HG03354 (cell line): ENCODE measurements at regions not wholly inside any gene's neighbourhood (a gene's known extent, or its start where the extent isn't known, plus 50 kb on each side); places are given as distances from the start of the nearest gene placed in this dataset.
"Not testable (repeated sequence)": the region's sequence is repeated elsewhere in the genome, so short reads cannot be mapped to it uniquely, and the experiment has no call there.

Experiments
- ATAC-seq: cut with Tn5 transposase; IDR thresholded peaks from one replicate; pipeline ENCODE4 v1.9.1; 2021; ENCODE audit warnings: mild to moderate bottlenecking; ENCODE audit not compliant: unreplicated experiment, poor library complexity, severe bottlenecking

DNA sequence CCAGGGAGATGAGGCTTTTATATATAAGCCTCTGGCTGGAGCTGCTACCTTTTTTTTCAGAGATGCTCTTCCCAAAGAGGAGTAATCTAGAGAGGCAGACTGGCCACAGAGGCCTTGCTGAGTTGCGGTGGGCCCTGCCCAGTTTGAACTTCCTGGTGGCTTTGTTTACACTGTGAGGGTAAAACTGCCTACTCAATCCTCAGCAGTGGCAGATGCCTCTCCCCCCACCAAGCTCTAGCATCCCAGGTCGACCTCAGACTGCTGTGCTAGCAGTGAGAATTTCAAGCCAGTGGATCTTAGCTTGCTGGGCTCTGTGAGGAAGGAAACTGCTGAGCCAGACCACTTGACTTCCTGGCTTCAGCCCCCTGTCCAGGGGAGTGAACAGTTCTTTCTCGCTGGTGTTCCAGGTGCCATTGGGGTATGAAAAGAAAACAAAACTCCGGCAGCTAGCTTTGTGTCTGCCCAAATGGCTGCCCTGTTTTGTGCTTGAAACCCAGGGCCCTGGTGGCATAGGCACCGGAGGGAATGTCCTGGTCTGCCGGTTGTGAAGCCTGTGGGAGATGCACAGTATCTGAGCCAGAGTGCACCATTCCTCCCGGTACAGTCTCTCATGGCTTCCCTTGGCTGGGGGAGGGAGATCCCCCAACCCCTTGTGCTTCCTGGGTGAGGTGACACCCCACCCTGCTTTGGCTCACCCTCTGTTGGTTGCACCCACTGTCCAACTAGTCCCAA lies 219.5 kb upstream of the IZUMO3 start:
- no peak for ATAC-seq

DNA sequence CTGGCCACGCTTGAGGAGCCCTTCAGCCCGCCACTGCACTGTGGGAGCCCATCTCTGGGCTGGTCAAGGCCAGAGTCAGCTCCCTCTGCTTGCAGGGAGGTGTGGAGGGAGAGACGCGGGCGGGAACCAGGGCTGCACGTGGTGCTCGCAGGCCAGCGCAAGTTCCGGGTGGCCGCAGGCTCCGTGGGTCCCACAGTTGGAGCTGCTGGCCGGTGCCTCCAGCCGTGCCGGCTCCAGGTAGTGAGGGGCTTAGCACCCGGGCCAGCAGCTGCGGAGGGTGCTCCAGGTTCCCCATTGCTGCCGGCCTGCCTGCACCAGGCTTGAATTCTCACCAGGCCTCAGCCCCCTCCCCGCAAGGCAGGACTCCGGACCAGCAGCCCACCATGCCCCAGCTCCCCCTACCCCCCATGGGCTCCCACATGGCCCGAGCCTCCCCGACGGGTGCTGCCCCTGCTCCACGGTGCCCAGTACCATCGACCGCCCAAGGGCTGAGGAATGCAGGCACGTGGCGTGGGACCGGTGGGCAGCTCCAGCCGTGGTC lies 192.8 kb upstream of the IZUMO3 start:
- no peak for ATAC-seq

DNA sequence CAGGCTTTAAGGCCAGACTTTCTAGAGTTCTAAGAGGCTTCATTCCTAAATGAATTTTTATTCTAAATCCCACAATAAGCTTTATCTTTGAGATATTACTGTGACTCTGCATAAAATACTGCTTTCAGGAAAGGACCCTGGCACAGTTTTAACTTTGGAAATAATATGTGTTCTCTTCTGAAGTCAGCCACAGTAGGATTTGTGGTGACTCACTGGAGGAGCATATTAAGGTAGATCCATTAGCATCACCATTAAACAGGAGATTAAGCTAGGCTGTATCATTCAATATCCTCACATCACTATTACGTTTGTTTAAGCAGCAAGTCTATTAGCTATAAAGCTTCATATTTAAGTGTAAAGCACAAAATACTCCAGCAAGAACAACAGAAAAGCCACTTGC lies 186.1 kb upstream of the IZUMO3 start:
- no peak for ATAC-seq

DNA sequence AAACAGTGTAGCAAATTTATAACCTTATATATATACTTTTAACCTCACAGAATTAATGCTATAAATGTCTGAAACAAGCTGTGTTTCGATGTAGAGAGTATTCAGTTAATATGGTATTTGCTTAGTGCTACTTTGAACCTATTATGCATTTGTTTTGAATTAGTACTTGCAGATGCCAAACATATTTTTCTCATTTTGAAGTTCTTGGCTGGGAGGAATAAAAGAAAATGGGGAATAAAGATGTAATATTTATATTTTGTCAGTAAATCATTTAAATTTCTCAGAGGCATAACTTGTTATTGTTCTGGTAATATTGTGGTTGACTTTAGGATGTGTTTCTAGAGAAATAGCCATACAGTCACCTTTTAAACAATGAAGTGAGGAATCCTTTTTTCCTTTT lies 175.9 kb upstream of the IZUMO3 start:
- no peak for ATAC-seq

DNA sequence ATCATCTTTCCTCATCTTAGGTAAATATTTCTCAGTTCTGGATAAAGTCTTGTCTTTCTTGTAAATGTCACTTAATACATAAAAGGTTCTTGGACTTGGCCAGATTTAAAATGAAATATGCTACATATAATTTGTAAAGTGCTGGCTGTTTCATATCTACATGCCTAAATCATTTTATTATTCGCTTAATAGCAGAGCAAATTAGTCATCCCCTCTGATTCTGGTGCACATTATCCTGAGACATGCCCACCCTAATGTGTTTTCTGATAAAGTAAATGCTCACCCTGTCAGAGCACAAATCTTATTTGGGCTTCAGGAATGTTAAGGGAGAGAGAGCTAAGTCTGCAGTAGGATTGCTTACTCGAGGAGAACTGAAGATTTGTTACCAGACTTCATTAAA lies 166.5 kb upstream of the IZUMO3 start:
- no peak for ATAC-seq

DNA sequence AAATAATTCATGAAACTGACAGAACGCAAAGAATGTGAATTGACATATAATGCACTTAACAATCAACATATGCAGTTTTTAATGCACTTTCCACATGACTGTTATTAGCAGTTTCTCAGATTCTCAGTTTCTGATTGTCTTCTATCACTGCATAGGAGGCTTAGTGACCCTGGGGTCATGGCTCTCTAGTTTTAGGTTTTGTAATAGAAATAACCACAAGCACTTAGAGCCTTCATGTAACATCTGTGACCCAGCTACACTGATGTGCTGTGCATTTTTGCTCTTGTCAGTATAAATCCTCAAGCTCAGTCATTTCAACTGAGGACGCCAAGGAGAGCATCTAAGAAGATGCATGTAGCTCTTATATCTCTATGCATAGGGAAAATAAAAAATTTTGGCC lies 163.1 kb upstream of the IZUMO3 start:
- no peak for ATAC-seq

DNA sequence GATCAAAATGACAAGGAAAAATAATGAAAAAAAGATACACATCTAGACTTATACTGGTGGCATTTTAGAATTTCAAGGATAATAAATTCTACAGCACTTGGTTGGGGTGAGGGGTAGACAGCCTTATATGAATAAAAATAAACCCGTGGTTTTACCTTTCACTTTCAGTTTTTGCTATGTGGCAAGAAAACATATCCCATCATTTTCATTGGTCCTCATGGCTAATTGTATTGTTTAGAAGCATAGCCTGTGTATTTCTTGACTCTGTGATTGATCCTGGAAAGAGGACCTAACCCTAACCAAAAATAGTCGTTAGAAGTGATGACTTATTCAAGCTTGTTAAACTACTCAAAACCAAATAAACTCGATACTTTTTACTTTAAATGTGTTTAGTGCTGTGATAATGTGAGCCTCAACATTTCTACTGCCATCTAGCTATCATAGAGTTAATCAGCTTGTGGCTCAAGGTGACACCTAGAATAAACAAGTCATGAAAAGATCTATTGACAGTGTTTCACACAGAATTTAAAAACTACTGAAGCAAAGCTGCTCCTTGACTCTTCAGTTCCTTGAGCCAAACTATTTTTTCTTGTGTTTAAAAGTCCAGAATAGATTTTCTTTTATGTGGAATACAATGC lies 153.3 kb upstream of the IZUMO3 start:
- ATAC-seq: no peak

DNA sequence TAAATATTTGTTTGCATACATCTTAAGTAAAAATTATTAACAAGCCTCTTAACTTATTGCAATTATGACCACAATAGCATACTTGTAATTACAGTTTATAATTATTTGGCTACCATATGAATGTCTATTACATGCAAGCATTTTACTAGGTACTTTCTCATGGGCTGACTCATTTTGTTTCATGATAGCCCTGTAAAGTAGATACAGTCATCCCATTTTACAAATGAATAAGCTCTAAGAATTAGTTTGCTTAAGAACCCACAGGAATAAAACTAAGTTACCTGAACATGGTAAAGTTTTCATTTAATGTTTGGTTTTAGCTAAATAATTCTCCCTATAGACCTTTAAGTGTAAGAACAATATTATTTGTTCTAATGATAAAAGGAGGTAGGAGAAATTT lies 126.6 kb upstream of the IZUMO3 start:
- ATAC-seq: no peak

DNA sequence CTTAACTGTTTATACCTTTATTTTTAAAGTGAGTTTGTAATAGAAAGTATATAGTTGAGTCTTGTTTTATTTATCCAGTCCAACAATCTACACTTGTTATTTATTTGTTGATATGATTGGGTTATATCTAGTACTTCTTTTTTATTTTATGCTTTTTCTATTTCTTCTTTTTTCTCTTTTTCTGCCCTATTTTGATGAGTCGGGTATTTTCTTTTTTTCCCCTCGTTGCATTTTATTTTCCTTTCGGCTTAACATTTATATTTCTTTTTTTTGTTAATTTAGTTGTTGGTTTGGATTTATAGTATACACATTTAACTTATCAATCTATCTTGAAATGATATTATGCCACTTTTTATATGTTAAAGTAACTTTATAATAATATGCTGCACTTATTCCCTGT lies 111.7 kb upstream of the IZUMO3 start:
- no peak for ATAC-seq

DNA sequence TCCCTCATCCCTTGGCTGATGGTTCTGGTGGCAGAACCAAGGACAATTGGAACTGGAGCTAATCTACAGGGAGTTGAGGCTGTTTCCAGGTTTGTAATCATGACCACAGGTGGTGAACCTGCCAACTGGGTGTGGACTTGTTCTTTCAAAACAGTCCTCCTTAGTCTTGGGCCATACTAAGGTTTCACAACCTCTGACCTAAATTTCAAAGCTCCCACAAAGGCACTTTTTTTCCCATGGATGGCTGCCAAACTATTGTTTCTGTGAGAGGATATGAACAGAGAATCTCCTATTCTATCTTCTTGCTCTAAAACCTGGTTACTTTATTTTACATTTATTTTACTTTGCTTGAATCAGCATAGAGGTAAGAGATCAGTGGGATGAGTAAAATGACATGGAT lies 106.5 kb upstream of the IZUMO3 start:
- no peak for ATAC-seq

DNA sequence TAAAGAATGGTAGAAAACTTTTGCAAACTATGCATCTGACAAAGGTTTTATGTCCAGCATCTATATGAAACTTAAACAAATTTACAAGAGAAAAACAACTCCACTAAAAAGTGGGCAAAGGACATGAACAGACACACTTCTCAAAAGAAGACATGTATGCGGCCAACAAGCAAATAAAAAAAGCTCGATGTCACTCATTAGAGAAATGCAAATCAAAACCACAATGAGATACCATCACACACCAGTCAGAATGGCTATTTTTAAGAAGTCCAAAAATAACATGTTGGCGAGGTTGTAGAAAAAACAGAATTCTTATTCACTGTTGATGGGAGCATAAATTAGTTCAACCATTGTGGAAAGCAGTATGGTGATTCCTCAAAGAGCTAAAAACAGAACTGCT lies 83.1 kb upstream of the IZUMO3 start:
- ATAC-seq: not testable (repeated sequence)

DNA sequence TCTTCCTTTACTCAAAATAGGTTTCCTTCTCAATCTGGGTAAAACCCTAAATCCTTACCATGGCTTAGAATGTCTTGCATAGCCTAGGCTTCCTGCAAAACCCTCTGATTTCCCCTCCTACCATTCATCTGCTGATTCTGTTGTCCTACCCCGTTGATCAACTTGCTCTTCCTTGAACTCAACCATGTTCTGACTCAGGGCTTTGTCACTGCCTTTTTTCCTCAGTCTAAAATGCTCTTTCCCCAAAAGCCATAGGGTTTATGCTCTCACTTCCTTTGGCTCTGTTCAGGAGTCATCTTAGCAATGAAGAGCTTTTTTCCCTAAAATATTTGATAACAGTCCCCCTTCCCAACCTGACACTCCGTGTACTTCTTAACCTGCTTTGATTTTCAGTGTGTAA lies 79.4 kb upstream of the IZUMO3 start:
- ATAC-seq: no peak

DNA sequence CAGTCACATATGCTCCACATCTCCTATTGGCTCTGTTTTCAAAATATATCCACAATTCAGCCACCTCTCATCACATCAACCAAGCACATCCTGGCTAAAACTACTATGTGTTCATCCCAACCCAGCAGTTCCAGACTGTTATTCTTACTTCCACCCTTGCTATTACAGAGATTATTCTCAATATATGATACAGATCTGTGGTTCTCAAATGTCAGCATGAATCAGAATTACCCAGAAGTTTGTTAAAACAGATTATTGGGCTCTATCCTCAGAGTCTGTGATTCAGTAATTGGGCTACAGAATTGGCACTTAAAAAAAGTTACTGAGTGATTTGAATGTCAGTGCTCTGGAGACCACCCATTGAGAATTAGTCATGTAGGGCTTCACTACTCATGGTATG lies 78.8 kb upstream of the IZUMO3 start:
- no peak for ATAC-seq

DNA sequence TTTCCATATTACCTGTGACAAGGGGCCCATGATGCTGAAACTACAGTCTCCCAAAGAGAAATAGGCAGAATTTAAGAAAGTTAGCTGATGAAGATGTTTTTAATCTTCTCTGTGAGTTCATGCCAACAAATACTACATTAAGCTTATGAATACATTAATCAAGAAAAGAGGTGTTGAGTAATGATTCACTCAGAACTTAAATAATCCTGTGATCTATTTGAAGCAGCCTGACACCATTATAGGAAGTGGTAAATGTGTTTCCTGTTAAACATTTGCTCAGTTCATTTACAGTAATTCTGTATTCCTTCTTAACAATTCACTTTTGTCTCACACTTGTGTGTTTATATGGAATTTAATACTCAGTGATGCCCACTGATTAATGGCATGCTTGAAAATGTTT lies 75.0 kb upstream of the IZUMO3 start:
- no peak for ATAC-seq

DNA sequence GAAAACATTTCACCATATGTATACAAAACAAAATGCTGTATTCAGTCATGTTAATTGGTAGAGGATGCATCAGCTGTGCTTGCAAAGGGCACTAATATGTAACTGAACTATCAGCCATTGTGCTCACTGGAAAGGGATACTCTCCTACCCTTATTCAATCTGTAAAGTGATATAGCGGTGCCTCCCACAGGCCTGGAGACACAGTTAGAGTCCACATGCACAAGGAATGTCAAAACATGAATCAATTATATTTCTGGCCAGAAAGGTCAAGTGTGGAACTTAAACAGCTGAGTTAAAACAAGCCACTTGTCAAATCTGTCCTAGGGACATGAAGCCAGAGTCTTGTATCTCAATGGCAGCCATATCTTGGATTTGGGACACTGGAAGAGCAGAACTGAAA lies 71.2 kb upstream of the IZUMO3 start:
- no peak for ATAC-seq

DNA sequence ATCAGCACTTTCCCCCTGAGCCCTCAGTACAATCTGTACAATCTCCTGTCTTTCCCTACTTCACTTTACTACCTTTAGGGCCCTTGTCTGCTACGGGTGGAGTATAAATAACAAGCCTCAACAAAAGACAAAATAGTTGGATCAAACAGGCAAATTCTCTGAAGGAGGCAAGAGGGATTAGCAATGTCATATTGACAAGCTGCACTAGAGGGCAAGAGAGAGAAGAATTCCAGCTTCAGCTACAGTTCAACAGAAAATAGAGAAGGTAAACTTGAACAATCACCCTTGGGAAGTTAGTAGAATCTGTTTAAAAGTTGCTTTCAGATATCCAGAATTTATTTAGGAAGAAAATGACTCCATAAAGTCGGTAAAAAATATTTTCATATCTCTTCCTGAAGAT lies 68.4 kb upstream of the IZUMO3 start:
- no peak for ATAC-seq

DNA sequence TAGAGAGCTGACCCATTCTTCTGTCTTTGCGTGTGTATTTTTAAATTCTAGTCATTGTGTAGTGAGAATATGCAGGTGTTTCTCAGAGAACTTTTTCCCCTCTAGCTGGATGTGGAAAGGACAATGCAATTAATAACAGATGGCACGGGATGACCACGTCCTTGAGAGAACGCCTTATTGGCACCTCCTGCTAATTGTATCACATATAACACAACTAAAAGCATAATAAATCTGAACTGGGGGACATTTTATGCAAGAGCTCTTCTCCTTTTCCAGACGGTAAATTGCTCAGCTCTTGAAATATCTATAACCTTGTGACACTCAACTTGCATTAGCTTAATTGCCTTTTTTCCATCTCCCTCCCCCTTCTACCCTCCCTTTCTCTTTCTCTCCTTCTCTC lies 62.9 kb upstream of the IZUMO3 start:
- no peak for ATAC-seq

DNA sequence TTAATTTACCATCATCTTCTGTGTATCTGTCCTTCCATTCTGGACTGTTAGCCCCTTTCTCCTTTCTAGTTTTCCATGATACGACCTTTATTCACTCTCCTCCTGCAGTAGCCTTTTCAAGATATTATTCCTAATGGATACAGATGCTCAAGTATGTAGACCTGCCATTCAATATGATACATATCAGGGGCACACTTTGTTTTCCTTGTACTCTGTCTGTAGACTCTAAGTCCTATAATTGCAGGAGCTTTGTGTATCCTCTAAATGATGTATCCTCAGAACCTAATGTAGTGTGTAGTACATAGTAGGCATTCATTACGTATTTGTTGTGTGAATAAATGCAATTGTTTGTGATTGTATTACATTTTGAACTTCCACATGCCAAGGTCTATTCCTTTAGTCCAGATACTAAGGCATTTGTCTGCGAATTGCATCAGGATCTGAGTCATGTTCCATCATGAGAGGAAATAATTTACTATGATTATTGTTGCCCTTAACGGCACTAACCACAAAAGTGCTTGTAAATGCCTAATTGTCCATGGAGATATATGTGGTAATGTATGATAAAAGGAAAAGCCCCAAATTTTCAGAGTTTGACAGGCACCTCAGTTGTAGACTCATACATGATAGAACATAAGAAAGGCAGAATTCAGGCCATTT lies 57.1 kb upstream of the IZUMO3 start:
- ATAC-seq: no peak
